Spleen (tissue), 11 donors: ENCODE measurements at regions not wholly inside any gene's neighbourhood (a gene's known extent, or its start where the extent isn't known, plus 50 kb on each side); places are given as distances from the start of the nearest gene placed in this dataset.

Experiments
- DNase-seq: peaks from one replicate; pipeline ENCODE4 v3.0.0-alpha.2; 2020
- H3K27ac ChIP-seq, 8 donors: fragments of 200-600 bp; sonication (generic) in 7 of 8; 1 replicate in 4 of 8; 2 replicates in 4 of 8; pipeline versions ENCODE4 v1.5.0 to v1.8.0; 2016 to 2021; ENCODE audit warnings: inconsistent platforms in 4 of 8, mild to moderate bottlenecking in 4 of 8, moderate library complexity in 1 of 8
- H3K27me3 ChIP-seq, 7 donors: fragments of 200-600 bp; sonication (generic) in 6 of 7; replicated peaks in 1 of 7; 1 replicate in 4 of 7; 2 replicates in 3 of 7; pipeline versions ENCODE4 v1.5.0 to v1.8.0; 2016 to 2021; ENCODE audit warnings: inconsistent platforms in 3 of 7, mild to moderate bottlenecking in 1 of 7
- H3K36me3 ChIP-seq, 6 donors: fragments of 200-600 bp; sonication (generic) in 5 of 6; 1 replicate in 4 of 6; 2 replicates in 2 of 6; pipeline versions ENCODE4 v1.5.0 to v1.8.0; 2016 to 2021; ENCODE audit warnings: inconsistent platforms in 2 of 6
- H3K4me1 ChIP-seq, 6 donors: fragments of 200-600 bp; sonication (generic) in 5 of 6; 1 replicate in 3 of 6; 2 replicates in 3 of 6; pipeline versions ENCODE4 v1.5.0 to v1.8.0; 2016 to 2021; ENCODE audit warnings: inconsistent platforms in 3 of 6
- H3K4me3 ChIP-seq, 8 donors: fragments of 200-600 bp; sonication (generic) in 7 of 8; 1 replicate in 4 of 8; 2 replicates in 4 of 8; pipeline versions ENCODE4 v1.5.0 to v1.8.0; 2016 to 2021; ENCODE audit warnings: inconsistent platforms in 4 of 8, mild to moderate bottlenecking in 4 of 8, moderate library complexity in 2 of 8
- H3K9me3 ChIP-seq, 8 donors: fragments of 200-600 bp; sonication (generic) in 7 of 8; 1 replicate in 4 of 8; 2 replicates in 4 of 8; pipeline versions ENCODE4 v1.5.0 to v1.8.0; 2016 to 2021; ENCODE audit warnings: inconsistent platforms in 4 of 8
- CTCF ChIP-seq, 11 experiments: fragments of 200-600 bp in 7 of 11; fragments of 450-650 bp in 4 of 11; sonication (generic) in 4 of 11; IDR thresholded peaks in 8 of 11; conservative IDR thresholded peaks in 3 of 11; 1 replicate in 7 of 11; 2 replicates in 4 of 11; pipeline versions ENCODE4 v1.4.0 to v1.8.0; 2016 to 2021; ENCODE audit warnings: antibody characterized with exemption in 11 of 11, inconsistent platforms in 4 of 11, mild to moderate bottlenecking in 1 of 11
- POLR2A ChIP-seq, 3 donors: fragments of 450-650 bp; IDR thresholded peaks; one replicate each; pipeline ENCODE4 v1.5.1; 2017; ENCODE audit warnings: antibody characterized with exemption in 3 of 3, mild to moderate bottlenecking in 1 of 3
- POLR2AphosphoS5 ChIP-seq, 3 donors: sonication (generic); formaldehyde crosslinking; IDR thresholded peaks; one replicate each; pipeline ENCODE4 v1.5.1; 2017; ENCODE audit warnings: antibody characterized with exemption in 3 of 3
- WGBS, 5 donors: extraction: QIAGEN DNeasy Blood & Tissue Kit in 3 of 5; methylation state at CpG; one replicate each; pipeline versions ENCODE4 v1.1.5 to v1.1.7; 2013 to 2018; 5-methylcytosine and 5-hydroxymethylcytosine counted together
- intact Hi-C: fragments of 100-400 bp; cut with DNase I; formaldehyde crosslinking; loops from one replicate; pipeline ENCODE4 v1.15.0; 2023; ENCODE audit warnings: low total_unique reads
- donor health status: healthy with polysubstance abuse.
- donor health status: DM: no; HTN: no; CAD: no; lungs with moderate emphysema.
- donor health status: DM: no; HTN: no; CAD: no.
- donor health status: Bipolar disorder and iron deficiency.
- donor health status: healthy.
- donor health status: DM: no; HTN: no; CAD: no.
- donor health status: DM: yes; HTN: yes; CAD: no.

- intact Hi-C loops, result no loop called here
- no peak for DNase-seq
- peaks cover 0 to 14% (median 7%) of the 10 kb centered on the region in 6 donors for H3K4me1 ChIP-seq
- peaks cover 0 to 32% (median 0%) of the 10 kb centered on the region in 7 donors for H3K27me3 ChIP-seq
- H3K4me3 ChIP-seq, result no peak overlapping the region
- no peaks in the 10 kb centered on the region for H3K36me3 ChIP-seq
- 75 to 87% (median 80%) methylated on average over 5 to 6 of the region's 6 CpGs for WGBS, 5 donors
- TF ChIP-seq CTCF (IDR thresholded peaks at IDR 0.05 in 8 of 11, conservative IDR thresholded peaks at IDR 0.05 in 3 of 11) (no peak), POLR2A (IDR thresholded peaks at IDR 0.05) (no peak), POLR2AphosphoS5 (IDR thresholded peaks at IDR 0.05) (no peak)
- H3K9me3 ChIP-seq, result no peaks in the 10 kb centered on the region
- H3K27ac ChIP-seq, result no peak overlapping the region
Measured at GRCh38 chr3:72462595-72463011, 385.6 kb downstream of the SHQ1 start.

GRCh38 chr3:72461787-72462186 is 386.5 kb downstream of the SHQ1 start:
- WGBS, 5 donors, result 37 to 65% (median 51%) methylated on average over 4 of the region's 4 CpGs
- peaks cover 0 to 14% (median 7%) of the 10 kb centered on the region in 6 donors for H3K4me1 ChIP-seq
- no peaks in the 10 kb centered on the region for H3K36me3 ChIP-seq
- H3K27me3 ChIP-seq, result peaks cover 0 to 31% (median 0%) of the 10 kb centered on the region in 7 donors
- no peak overlapping the region for H3K4me3 ChIP-seq
- H3K27ac ChIP-seq, result peak overlapping the region in 1 of 8 donors; percentile 1
- intact Hi-C loops, result no loop called here
- no peaks in the 10 kb centered on the region for H3K9me3 ChIP-seq
- DNase-seq, result no peak
- TF ChIP-seq CTCF (IDR thresholded peaks at IDR 0.05 in 8 of 11, conservative IDR thresholded peaks at IDR 0.05 in 3 of 11) (no peak), POLR2AphosphoS5 (IDR thresholded peaks at IDR 0.05) (peak; percentile 45 to 82 (median 81))

GRCh38 chr3:72460205-72461174 is 387.8 kb downstream of the SHQ1 start:
- Histone ChIP-seq H3K9me3 (no peaks in the 10 kb centered on the region), H3K27ac (no peak overlapping the region), H3K36me3 (no peaks in the 10 kb centered on the region), H3K27me3 (peaks cover 0 to 31% (median 0%) of the 10 kb centered on the region in 7 donors), H3K4me1 (peaks cover 0 to 16% (median 8%) of the 10 kb centered on the region in 6 donors), H3K4me3 (no peak overlapping the region)
- TF ChIP-seq CTCF (IDR thresholded peaks at IDR 0.05 in 8 of 11, conservative IDR thresholded peaks at IDR 0.05 in 3 of 11) (no peak), POLR2A (IDR thresholded peaks at IDR 0.05) (no peak), POLR2AphosphoS5 (IDR thresholded peaks at IDR 0.05) (no peak)
- 85 to 96% (median 89%) methylated on average over 8 of the region's 8 CpGs for WGBS, 5 donors
- intact Hi-C loops, result no loop called here
- no peak for DNase-seq

- intact Hi-C loops, result no loop called here
- Histone ChIP-seq H3K27me3 (peaks cover 0 to 30% (median 0%) of the 10 kb centered on the region in 7 donors), H3K9me3 (no peaks in the 10 kb centered on the region), H3K4me1 (peaks cover 0 to 25% (median 13%) of the 10 kb centered on the region in 6 donors), H3K4me3 (no peak overlapping the region), H3K36me3 (no peaks in the 10 kb centered on the region), H3K27ac (no peak overlapping the region)
- no peak for DNase-seq
- TF ChIP-seq CTCF (IDR thresholded peaks at IDR 0.05 in 8 of 11, conservative IDR thresholded peaks at IDR 0.05 in 3 of 11) (no peak), POLR2AphosphoS5 (IDR thresholded peaks at IDR 0.05) (no peak), POLR2A (IDR thresholded peaks at IDR 0.05) (no peak)
Measured at GRCh38 chr3:72459588-72459987, 388.7 kb downstream of the SHQ1 start.
